ENCODE measurements at regions not wholly inside any gene's neighbourhood (a gene's known extent, or its start where the extent isn't known, plus 50 kb on each side); places are given as distances from the start of the nearest gene placed in this dataset.
"Not testable (repeated sequence)": the region's sequence is repeated elsewhere in the genome, so short reads cannot be mapped to it uniquely, and the experiment has no call there.

GRCh38 chr3:177800561-177800960 lies 603.3 kb upstream of the TBL1XR1 start:
- DNase-seq (ENCODE audit: insufficient read length, low spot score), result no peak
- FAIRE-seq, result no peak
- TF ChIP-seq CTCF (IDR thresholded peaks at IDR 0.05; ENCODE audit: insufficient read depth, missing control alignments), result no peak

- FAIRE-seq (no peak), DNase-seq (ENCODE audit: insufficient read length, low spot score) (no peak)
- TF ChIP-seq CTCF (IDR thresholded peaks at IDR 0.05; ENCODE audit: insufficient read depth, missing control alignments), result no peak
Measured at GRCh38 chr3:177802151-177802900, 605.0 kb upstream of the TBL1XR1 start.

GRCh38 chr3:177803500-177803899 lies 606.2 kb upstream of the TBL1XR1 start:
- TF ChIP-seq CTCF (IDR thresholded peaks at IDR 0.05; ENCODE audit: insufficient read depth, missing control alignments), result no peak
- DNase-seq (ENCODE audit: insufficient read length, low spot score) (no peak), FAIRE-seq (no peak)

GRCh38 chr3:177804032-177804431 lies 606.8 kb upstream of the TBL1XR1 start:
- no peak for TF ChIP-seq CTCF (IDR thresholded peaks at IDR 0.05; ENCODE audit: insufficient read depth, missing control alignments)
- DNase-seq (ENCODE audit: insufficient read length, low spot score) (no peak), FAIRE-seq (no peak)

GRCh38 chr3:177804646-177805045 lies 607.4 kb upstream of the TBL1XR1 start:
- no peak for TF ChIP-seq CTCF (IDR thresholded peaks at IDR 0.05; ENCODE audit: insufficient read depth, missing control alignments)
- FAIRE-seq (no peak), DNase-seq (ENCODE audit: insufficient read length, low spot score) (no peak)

- DNase-seq (ENCODE audit: insufficient read length, low spot score), result no peak
- TF ChIP-seq CTCF (IDR thresholded peaks at IDR 0.05; ENCODE audit: insufficient read depth, missing control alignments), result no peak
- no peak for FAIRE-seq
Measured at GRCh38 chr3:177807150-177807875, 610.0 kb upstream of the TBL1XR1 start.

- not testable (repeated sequence) for DNase-seq (ENCODE audit: insufficient read length, low spot score); FAIRE-seq
Measured at GRCh38 chr3:177808928-177809478, 611.7 kb upstream of the TBL1XR1 start.
